ENCODE measurements at regions not wholly inside any gene's neighbourhood (a gene's known extent, or its start where the extent isn't known, plus 50 kb on each side); places are given as distances from the start of the nearest gene placed in this dataset.

DNA sequence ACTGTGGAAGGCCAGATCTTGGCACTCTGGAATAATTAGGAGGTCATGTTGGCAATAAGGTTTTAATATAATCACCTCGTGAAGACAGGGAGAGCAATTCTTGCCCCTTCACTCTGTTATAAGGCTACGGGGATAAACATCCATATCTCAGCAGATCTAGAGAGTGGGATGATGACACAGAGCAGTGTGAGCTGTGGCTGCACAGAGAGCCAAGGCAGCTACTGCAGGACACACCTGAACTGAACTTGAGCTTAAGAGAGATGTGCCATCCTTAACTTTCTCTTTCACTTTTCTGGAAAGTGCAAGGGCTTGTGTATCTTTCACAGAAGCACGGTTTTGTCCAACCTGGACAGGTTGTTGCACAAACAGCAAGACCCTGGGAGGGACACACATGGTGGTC lies 174.7 kb downstream of the GATA3 start:
- no peak for DNase-seq (ENCODE audit: low spot score)

DNA sequence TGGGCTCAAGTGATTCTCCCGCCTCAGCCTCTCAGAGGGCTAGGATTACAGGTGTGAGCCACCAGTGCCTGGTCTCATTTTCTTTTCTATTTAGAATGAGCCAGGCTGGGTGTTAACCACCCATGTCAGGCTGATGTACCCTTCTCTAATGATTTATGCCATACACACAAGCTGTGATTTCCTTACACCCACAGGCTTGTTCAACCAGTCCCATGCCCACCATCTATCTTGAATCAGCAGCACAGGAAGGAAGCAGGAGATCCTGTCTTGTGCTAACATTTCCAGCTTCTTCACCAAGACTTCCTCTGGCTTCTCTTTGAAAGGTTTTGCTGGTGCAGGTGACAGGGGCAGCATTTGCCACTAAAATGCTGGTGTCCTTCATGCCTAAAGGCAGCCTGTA lies 176.4 kb downstream of the GATA3 start:
- no peak for DNase-seq (ENCODE audit: low spot score)

DNA sequence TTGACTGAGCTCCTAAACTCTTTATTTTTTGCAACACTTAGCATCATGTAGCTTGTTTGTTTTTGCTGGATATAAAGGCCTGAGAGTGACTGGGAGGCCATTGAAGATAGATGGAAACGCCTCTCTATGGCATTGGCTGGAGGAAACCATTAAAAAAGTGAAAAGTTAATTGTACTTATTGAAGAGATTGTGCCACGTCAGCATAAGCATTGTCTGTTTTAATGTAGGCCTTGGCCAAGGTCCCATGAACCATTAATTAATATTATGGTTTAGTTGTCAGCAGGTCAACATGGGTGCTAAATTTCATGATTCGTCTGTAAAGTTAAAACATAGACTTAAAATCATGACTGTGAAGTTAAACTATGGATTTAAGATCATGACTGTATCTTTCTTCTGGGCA lies 178.6 kb downstream of the GATA3 start:
- no peak for DNase-seq (ENCODE audit: low spot score)

DNA sequence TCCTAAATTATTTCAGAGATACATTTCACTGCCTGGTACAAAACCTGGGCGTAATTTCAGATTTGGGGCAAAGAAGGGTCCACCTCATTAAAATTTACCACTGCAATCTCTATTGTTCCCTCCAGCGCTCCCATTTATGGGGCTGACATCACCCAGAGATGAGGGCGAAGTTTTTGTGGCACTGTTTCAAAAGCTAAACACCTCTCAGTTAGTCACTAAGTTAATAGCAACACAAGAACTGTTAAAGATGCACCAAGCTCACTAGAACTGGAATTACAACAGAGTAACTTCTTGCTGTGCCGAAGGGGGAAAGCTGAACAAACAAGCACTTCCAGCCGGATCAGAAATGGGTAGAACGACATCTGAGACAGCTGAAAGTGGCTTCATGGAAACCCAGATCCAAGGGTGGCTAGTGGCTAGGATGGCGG lies 179.4 kb downstream of the GATA3 start:
- DNase-seq (ENCODE audit: low spot score) = no peak

DNA sequence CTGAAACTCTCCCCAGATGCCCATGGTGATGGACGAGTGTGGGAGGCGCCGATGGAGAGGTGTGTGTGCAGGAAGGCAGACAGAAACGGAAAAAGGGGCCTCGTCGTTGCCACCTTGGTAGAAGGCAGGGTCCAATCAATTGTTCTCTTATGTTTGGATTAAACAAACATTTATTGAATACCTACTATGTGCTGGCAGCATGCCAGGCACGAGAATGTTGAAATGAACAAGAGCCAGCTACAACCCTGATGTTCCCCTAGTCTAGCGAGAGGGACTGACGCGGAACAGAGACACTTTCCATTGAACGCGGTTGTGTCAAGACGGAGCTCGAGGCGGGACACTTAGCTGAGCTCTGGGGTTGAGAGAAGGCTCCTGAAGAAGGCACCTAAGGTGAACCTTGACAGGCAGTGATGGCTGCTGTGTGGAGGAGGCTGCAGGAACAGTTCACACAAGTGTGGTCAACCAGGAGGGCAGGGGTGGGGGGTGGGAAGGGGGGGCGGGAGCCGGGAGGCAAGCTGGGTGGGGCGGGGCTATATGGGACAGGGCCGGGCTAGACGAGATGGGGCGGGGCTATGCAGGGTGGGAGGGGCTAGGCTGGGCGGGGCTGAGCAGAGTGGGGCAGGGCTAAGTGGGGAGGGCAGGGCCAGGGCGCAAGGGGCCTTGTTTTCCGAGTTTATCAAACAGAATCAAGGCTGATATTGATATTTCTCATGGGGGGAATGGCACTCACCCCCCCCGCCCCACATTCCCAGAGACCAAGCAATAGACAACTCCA lies 181.0 kb downstream of the GATA3 start:
- DNase-seq (ENCODE audit: low spot score) = no peak

DNA sequence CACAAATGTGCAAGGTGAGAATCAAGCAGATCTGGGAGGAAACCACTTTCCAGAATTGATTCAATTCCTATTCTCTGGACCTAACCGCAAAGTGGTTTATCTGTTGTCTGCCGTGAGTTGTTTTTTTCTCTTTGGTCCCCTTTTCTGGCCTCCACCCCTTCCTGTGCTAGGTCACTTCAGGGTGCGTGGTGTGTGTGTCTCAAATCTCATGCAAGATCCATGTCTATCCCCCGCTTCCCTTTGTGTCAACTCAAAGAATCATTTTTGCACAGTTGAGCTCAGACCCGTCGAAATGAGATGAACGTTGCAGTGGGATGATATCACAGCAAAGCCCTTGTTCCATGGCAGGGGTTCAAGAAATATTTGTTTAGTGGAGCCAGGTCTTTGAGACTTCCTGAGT lies 184.5 kb downstream of the GATA3 start:
- no peak for DNase-seq (ENCODE audit: low spot score)

DNA sequence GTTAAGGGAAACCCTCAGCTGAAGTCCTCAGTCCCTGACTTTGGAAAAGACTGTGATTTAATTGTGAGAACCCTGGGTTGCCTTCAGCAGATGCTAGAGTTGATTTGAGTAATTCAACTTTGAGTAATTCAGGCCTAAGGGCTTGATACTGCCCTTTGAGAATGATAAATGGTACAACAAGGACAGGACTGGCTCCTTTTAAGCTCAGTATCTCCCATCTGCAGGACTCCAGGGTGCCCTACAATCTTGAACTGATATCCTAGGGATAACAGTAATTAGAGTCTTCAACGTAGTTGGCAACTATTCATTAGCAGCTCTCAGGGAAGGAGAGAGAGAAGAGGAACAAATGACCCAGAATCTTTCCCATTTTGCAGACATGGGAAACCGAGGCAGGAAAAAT lies 186.4 kb downstream of the GATA3 start:
- DNase-seq (ENCODE audit: low spot score) = no peak

DNA sequence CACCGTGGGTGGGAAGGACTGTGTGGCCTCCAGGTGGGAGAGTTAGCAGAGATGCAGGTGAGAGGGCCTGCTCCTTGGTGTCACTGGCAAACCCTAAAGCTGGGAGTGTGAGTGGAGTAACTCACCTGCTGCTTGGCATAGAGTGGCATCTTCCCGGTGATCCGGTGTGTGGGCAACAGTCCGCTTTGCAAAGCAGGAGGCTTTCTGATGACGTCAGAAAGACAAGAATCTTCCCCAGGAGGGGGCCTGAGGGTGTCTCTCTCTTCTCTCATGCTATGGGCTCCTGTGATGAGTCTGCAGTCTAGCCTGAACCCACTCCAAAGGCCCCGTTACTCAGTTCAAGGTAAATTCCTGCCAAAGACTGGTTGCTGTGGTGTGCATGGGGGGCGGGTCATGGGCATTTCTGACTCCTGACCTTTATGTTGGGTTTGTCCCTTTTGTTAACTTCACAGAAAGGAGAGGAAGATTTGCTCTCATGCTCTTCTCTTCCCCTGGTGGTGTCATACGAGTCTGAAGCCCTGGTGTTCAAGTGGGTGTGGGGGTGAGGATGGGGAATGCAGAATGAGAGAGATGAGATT lies 187.9 kb downstream of the GATA3 start:
- DNase-seq (ENCODE audit: low spot score) = no peak

DNA sequence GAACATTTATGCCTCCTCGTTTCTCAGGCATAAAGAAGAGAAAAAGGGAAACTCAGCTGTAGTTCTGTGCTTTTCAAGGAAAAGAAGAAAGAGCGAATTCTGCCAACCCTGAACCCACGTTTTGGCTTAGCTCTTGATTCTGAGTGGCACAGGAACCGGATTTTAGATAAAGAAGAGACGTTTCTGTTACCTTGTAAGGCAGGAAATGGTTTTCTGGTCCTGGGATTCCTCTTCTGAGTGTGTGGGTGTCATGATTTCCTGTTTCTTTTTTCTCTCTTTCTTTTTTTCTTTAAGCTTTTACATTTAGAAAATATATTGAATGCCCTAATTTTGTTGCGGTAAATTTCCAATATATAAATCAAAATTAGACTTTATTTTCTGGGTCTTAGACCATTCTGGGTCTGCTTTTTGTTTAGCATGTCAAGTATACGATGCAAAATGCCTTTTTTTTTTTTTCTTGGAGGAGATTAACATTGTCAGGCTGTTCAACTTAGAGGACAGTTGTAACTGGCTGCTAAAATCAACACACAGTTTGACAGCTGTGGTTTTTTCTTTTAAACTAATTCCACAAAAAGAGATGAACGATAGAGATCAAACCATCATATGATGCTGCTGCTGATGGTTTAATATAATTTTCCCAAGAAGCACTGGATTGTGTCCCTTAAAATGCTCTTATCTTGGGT lies 190.8 kb downstream of the GATA3 start:
- DNase-seq (ENCODE audit: low spot score) = no peak

DNA sequence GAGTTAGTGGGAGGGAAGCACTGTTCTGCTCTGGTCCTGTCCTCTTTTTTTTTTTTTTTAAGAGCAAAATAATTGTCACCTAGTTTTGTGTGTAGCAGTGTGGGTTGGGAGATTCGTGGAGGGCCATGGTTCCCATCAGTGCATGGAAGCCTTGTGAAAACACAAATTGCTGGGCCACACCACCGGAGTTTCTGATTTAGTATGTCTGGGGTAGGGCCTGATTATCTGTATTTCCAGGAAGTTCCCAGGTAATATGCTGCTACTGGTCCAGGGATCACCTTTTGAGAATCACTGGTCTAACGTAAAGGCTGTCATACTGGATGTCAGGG lies 191.3 kb downstream of the GATA3 start:
- no peak for DNase-seq (ENCODE audit: low spot score)

DNA sequence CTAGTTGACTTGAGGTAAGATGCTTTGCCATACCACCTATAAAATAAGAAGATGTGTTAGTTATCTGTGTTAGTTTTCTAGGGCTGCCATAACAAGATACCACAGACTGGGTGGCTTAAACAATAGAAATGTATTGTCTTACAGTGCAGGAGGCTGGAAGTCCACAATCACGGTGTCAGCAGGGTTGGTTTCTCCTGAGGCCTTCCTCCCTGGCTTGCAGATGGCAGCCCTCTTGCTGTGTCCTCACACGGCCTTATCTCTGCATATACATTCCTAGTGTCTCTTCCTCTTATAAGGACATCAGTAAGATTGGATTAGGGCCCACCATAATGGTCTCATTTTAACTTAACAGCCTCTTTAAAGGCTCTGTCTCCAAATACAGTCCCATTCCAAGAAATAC lies 192.1 kb downstream of the GATA3 start:
- no peak for DNase-seq (ENCODE audit: low spot score)

DNA sequence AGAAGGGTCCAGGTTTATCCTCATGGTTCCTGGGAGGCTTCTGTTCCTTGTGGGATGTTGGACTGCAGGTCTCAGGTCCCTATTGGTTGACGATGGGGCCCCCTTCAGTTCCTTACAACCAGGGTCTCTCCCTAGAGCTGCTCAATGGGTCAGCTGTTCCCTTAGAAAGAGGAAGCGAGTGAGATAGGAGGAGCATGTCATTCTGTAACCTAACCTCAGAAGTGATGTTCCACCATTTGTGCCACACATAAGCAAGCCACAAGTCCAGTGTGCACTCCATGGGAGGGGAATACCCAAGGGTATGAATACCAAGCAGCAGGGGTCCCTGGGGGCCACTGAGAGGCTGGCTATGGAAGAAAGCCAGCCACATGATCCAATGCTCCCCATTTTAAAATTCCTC lies 192.7 kb downstream of the GATA3 start:
- no peak for DNase-seq (ENCODE audit: low spot score)

DNA sequence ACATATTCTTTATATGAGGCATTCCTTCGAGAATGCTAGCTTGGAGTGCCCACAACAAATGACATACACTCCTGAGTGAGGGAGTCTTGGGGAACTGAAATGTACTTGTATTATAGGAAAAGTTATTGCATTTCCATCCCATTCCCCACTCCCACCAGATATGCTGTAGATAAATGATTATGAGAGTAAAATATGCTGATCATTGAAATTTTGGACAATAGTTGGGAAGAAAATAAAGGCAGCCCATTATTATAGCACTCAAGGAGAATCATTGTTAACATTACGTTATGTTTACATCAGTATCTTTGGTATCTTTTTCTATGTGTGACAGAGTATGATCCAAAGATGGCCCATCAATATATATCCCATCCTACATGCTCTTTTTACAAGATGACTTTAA lies 194.4 kb downstream of the GATA3 start:
- no peak for DNase-seq (ENCODE audit: low spot score)

DNA sequence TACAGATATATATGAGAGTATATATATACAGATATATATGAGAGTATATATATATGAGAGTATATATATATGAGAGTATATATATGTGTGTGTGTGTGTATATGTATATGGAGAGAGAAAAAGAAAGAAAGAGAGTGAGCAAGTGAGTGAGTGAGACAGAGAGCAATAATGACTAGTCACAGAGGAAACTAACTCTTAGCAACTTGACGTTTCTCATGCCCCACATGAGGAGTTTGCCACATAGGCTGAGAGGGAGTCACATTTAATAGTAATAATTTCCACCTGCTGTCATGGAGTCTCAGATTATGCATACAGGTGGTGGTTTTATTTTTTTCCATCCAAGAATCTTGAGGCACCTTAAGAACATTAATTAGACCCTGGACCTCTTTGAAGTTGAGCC lies 199.9 kb downstream of the GATA3 start:
- DNase-seq (ENCODE audit: low spot score) = no peak

DNA sequence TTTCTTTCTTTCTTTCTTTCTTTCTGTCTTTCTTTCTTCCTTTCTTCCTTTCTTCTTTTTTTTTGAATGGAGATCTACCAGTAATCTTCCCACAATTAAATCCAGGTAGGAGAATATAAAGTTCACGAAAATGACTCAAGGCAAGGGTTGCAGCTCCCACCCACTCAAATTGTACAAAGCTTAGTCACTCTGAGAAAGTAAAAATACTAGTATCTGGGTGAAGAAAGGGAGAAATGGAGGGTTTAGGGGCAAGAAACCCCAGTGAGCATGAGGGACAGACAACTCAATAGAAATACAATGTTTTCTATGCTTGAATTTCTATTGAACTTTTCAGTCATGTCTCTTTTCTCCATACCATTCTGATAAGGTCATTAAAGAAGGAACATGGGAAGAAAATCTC lies 200.8 kb downstream of the GATA3 start:
- DNase-seq (ENCODE audit: low spot score) = no peak

DNA sequence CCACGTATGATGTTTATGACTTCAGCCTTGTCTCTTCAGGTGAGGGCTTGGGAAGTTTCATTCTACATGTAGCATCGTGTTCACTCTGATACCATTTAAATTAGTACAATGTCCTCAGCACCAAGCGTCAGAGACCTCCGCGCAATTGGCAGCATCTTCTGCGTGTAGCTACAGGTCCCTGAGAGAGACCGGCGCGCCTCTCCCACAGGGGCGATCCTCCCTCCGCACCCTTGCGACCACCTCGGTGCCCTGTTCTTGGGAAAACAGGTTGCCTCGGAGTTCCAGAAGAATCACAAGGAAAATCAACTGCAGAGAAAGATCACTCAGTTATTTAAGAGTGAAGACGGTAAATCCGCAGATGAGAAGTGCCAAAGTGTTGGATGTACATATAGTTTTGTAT lies 206.2 kb downstream of the GATA3 start:
- no peak for DNase-seq (ENCODE audit: low spot score)

DNA sequence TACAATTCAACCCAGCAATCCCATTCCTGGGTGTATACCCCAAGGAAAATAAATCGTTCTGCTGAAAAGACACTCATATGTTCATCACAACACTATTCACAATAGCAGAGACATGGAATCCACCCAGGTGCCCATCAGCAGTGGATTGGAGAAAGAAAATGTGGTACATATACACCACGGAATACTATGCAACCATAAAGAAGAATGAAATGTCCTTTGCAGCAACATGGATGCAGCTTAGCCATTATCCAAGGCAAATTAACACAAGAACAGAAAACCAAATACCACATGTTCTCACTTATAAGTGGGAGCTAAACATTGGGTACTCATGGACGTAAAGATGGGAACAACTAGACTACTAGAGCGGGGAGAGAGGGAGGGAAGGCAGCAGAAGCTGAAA lies 207.8 kb downstream of the GATA3 start:
- DNase-seq (ENCODE audit: low spot score) = no peak

DNA sequence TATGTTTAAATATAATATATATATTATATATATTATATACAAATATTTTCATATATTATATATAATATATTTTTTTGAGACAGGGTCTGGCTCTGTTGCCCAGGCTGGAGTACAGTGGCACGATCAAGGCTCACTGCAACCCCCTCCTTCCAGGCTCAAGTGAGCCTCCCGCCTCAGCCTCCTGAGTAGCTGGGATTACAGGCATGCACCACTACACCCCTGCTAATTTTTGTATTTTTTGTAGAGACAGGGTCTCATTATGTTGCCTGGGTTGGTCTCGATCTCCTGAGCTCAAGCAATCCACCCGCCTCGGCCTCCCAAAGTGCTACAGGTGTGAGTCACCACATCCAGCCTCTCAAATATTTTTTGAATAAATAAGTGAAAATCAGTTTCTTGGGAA lies 215.5 kb downstream of the GATA3 start:
- no peak for DNase-seq (ENCODE audit: low spot score)

DNA sequence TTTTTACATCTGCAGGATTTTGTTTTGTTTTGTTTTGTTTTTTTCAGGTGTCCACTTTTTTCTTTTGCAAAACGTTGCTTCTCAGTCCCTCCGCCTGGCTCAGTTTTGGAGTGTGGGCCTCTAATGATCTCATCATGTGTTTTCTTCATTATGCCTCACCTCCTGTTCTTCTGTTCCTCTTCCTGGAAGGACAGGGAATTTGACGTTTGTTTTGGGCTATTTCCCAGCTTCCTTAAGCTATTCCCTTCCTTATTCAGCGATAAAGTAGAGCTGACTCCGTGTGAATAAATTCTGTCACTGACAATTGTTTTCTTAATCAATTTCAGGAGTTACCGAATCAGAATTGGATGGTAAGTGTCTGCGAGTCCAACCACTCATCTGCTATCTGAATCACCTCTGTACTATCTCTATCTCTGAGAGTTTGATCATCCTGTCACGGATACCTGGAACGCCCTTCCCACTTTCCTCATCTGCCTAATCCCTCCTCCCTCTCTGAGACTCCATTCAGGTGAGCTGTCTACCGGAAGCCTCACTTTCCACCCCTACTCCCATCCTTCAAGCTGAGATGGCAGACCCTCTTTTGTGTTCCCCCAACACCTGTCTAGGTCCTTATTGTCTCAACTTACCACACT lies 218.4 kb downstream of the GATA3 start:
- DNase-seq (ENCODE audit: low spot score) = no peak

DNA sequence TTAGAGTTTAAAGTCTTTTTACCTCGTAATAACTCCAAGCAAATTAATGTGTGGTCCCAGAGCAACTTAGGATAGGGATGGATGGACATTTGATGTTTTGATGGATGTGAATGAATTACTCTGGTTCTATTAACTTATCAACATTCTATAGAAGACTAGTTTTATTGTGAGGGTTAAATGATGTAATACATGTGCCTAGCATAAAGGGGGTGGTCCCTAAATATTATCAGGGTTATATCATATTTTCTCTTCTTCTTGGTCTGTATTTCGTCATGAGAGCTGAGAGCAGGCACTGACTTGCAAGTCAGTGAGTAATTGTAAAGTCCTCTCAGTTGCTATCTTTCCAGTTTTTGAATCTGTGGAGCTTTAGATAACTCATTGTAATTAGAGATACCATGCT lies 219.3 kb downstream of the GATA3 start:
- no peak for DNase-seq (ENCODE audit: low spot score)

DNA sequence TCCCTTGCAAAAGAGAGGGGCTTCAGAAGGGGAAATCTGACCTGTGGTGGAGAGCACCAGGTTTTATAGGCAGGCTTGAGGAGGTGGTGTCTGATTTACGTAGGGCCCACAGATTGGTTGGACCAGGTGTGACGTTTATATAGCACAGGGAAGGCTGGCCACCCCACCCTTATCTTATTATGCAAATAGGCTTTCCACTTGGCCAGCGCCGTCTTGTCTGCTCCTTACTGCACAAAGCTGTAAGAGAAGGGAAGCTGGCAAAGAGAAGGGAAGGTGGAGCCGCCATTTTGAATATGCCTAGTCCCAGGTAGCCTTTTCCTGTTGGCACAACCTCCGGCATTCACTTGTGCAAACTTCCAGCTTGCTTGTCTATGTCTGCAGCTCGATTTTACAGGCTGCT lies 221.4 kb downstream of the GATA3 start:
- no peak for DNase-seq (ENCODE audit: low spot score)

DNA sequence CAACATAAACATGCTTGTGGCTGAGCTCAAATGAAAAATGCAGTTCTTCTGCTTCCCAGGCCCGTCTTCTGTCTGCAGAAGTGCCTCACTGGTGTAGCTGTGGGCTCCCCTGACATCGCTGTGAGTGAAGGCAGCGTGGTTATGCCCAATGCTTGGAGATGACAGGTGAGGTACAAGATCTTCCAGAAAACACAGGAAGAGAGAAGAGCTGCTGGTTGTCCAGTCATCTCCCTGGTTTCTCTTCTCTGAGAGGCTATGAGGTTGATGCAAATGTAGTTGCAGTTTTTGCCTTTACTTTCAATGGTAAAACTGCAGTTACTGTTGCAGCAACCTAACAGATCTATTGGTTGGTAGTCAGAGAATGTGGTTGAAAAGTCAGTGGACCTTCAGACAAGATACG lies 223.6 kb downstream of the GATA3 start:
- no peak for DNase-seq (ENCODE audit: low spot score)

DNA sequence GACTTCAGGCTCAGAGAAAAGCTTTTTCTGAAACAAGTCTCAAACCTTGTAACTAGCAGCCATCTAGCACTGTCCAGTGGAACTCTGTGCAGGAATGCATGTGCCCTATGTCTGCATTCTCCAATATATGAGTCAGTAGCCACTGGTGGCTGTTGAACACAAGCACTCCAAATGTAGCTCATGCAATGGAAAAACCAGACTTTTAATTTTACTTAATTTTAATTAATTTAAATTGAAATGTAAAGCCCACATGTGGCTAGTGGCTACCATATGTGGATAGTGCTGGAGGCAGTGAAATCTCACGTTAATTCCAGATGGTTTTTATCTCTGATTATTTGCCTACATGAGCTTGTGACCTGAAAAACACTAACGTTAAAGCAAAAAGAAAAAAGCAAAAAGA lies 225.1 kb downstream of the GATA3 start:
- no peak for DNase-seq (ENCODE audit: low spot score)
